ENCODE measurements at regions not wholly inside any gene's neighbourhood (a gene's known extent, or its start where the extent isn't known, plus 50 kb on each side); places are given as distances from the start of the nearest gene placed in this dataset.

DNA sequence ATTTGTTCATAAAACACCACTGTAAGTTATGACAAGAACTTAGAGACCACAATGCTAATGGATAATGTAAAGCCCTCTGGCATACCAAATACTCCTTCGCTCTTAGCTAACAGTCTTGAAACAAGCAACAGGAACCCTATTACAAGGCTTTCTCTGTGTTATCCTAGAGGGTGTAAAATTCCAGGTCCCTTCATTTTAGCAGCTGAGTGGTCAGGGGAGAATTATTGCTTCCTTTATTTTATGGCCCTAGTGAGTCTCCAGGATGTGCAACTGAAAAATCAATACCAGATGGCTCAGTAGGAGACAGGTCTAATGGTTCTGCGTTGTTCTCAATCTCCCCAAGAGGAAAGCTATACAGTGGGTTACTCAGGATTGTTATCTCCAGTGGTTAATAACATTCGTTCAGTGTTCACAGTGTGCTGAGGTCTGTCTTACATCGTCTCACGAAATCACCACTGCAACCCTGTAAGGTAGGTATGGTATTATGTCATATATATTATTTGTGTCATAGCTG lies 172.7 kb upstream of the CNOT2 start:
- TF ChIP-seq, protein P1, sequence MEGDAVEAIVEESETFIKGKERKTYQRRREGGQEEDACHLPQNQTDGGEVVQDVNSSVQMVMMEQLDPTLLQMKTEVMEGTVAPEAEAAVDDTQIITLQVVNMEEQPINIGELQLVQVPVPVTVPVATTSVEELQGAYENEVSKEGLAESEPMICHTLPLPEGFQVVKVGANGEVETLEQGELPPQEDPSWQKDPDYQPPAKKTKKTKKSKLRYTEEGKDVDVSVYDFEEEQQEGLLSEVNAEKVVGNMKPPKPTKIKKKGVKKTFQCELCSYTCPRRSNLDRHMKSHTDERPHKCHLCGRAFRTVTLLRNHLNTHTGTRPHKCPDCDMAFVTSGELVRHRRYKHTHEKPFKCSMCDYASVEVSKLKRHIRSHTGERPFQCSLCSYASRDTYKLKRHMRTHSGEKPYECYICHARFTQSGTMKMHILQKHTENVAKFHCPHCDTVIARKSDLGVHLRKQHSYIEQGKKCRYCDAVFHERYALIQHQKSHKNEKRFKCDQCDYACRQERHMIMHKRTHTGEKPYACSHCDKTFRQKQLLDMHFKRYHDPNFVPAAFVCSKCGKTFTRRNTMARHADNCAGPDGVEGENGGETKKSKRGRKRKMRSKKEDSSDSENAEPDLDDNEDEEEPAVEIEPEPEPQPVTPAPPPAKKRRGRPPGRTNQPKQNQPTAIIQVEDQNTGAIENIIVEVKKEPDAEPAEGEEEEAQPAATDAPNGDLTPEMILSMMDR (conservative IDR thresholded peaks at IDR 0.05 in 1 of 2, IDR thresholded peaks at IDR 0.05 in 1 of 2; ENCODE audit: low read depth in 1 of 2, low read length in 2 of 2): no peak
- TF ChIP-seq EZH2 (IDR thresholded peaks at IDR 0.05; ENCODE audit: low read length, missing control alignments): no peak

All from fibroblast of lung (primary cell).